SK-N-SH (cell line): ENCODE measurements at regions not wholly inside any gene's neighbourhood (a gene's known extent, or its start where the extent isn't known, plus 50 kb on each side); places are given as distances from the start of the nearest gene placed in this dataset.

ENCODE experiments used
- FOXJ3 ChIP-seq: sonication (generic); formaldehyde crosslinking; IDR thresholded peaks from 2 replicates; pipeline ENCODE4 v1.5.1; 2020; ENCODE audit warnings: mild to moderate bottlenecking, missing genetic modification reagents
- POLR2AphosphoS5 ChIP-seq: IDR thresholded peaks from 2 replicates; pipeline ENCODE4 v1.6.1; 2012; ENCODE audit warnings: low read depth, low read length
- TF ChIP-seq, protein P1 (sequence below): IDR thresholded peaks from 2 replicates; pipeline ENCODE4 v1.4.0; 2012; ENCODE audit warnings: low read depth, borderline replicate concordance
- TF ChIP-seq, protein P2 (sequence below): fragments of 200-600 bp; sonication (generic); IDR thresholded peaks from 2 replicates; pipeline ENCODE4 v1.6.1; 2017; ENCODE audit warnings: antibody characterized with exemption, mild to moderate bottlenecking, moderate library complexity
- TF ChIP-seq, protein P3 (sequence below): IDR thresholded peaks from 2 replicates; pipeline ENCODE4 v1.4.0; 2012; ENCODE audit warnings: low read depth, borderline replicate concordance

DNA sequence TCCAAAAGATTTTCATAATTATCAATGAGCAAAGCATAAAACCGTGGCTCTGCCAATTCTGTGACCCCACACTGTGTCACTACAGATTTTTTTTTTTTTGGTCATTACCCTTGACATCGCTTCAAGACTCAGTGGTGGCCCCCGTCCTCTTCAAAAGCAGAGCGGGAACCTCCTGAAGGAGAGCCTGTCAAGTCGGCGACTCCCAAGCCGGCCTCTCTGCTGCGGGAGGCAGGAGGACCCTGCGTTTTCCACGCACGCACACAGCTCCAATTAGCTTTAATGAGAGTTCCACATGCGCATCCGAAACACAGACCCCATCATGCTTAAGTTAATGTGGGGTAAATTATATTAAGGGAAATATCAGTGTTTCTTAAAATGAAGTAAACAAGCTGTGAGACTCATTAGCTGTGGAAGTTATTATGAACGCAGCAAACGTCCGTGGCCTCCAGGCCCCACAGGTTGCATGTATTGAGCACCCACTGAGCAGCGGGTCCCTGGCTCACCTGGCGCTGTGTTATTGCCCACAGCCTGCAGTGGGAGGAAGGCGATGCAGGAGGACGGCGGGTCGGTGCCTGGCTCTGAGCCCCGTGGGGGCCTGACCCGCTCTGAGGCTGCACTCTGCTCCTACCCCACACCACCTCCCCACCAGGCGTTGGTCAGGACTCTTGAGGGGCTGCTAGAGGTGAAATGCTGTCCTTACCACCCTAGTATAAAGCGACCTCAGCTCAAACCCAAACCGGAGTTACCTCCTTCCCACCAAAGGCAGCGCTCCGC, 181.0 kb upstream of the SALL3 start:
- TF ChIP-seq, protein P1, sequence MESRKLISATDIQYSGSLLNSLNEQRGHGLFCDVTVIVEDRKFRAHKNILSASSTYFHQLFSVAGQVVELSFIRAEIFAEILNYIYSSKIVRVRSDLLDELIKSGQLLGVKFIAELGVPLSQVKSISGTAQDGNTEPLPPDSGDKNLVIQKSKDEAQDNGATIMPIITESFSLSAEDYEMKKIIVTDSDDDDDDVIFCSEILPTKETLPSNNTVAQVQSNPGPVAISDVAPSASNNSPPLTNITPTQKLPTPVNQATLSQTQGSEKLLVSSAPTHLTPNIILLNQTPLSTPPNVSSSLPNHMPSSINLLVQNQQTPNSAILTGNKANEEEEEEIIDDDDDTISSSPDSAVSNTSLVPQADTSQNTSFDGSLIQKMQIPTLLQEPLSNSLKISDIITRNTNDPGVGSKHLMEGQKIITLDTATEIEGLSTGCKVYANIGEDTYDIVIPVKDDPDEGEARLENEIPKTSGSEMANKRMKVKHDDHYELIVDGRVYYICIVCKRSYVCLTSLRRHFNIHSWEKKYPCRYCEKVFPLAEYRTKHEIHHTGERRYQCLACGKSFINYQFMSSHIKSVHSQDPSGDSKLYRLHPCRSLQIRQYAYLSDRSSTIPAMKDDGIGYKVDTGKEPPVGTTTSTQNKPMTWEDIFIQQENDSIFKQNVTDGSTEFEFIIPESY = no peak
- no peak for TF ChIP-seq FOXJ3
- TF ChIP-seq, protein P2, sequence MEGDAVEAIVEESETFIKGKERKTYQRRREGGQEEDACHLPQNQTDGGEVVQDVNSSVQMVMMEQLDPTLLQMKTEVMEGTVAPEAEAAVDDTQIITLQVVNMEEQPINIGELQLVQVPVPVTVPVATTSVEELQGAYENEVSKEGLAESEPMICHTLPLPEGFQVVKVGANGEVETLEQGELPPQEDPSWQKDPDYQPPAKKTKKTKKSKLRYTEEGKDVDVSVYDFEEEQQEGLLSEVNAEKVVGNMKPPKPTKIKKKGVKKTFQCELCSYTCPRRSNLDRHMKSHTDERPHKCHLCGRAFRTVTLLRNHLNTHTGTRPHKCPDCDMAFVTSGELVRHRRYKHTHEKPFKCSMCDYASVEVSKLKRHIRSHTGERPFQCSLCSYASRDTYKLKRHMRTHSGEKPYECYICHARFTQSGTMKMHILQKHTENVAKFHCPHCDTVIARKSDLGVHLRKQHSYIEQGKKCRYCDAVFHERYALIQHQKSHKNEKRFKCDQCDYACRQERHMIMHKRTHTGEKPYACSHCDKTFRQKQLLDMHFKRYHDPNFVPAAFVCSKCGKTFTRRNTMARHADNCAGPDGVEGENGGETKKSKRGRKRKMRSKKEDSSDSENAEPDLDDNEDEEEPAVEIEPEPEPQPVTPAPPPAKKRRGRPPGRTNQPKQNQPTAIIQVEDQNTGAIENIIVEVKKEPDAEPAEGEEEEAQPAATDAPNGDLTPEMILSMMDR = no peak
- no peak for TF ChIP-seq POLR2AphosphoS5
- TF ChIP-seq, protein P3, sequence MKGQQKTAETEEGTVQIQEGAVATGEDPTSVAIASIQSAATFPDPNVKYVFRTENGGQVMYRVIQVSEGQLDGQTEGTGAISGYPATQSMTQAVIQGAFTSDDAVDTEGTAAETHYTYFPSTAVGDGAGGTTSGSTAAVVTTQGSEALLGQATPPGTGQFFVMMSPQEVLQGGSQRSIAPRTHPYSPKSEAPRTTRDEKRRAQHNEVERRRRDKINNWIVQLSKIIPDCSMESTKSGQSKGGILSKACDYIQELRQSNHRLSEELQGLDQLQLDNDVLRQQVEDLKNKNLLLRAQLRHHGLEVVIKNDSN = no peak
